Esophagus squamous epithelium (tissue), 4 donors: ENCODE measurements at regions not wholly inside any gene's neighbourhood (a gene's known extent, or its start where the extent isn't known, plus 50 kb on each side); places are given as distances from the start of the nearest gene placed in this dataset.

Source experiments
- CTCF ChIP-seq, 6 experiments: fragments of 450-650 bp in 4 of 6; fragments of 200-600 bp in 2 of 6; sonication (generic) in 2 of 6; IDR thresholded peaks; one replicate each; pipeline ENCODE4 v1.5.1; 2016 to 2019; ENCODE audit warnings: antibody characterized with exemption in 6 of 6, mild to moderate bottlenecking in 4 of 6, moderate library complexity in 4 of 6
- POLR2A ChIP-seq, 4 donors: fragments of 450-650 bp; IDR thresholded peaks; one replicate each; pipeline ENCODE4 v1.6.1; 2017; ENCODE audit warnings: antibody characterized with exemption in 4 of 4, mild to moderate bottlenecking in 4 of 4, moderate library complexity in 3 of 4

GRCh38 chr13:75920536-75920935 lies 284.4 kb downstream of the LMO7 start:
- TF ChIP-seq CTCF (IDR thresholded peaks at IDR 0.05) (no peak), POLR2A (IDR thresholded peaks at IDR 0.05) (no peak)
